Bronchial epithelial cell (primary cell): ENCODE measurements at regions not wholly inside any gene's neighbourhood (a gene's known extent, or its start where the extent isn't known, plus 50 kb on each side); places are given as distances from the start of the nearest gene placed in this dataset.

Experiments
- DNase-seq: peaks from one replicate; pipeline ENCODE4 v3.0.0-alpha.2; 2010; ENCODE audit warnings: low read depth
- FAIRE-seq: peaks from 2 replicates; lab custom pipeline; 2011; peaks lifted over from hg19 to GRCh38; lab: Jason Lieb, UNC
- H3K27me3 ChIP-seq: 2 replicates; pipeline ENCODE4 v1.5.1; 2011; ENCODE audit warnings: low read length; ENCODE audit not compliant: control insufficient read depth, insufficient read depth
- H3K36me3 ChIP-seq: 2 replicates; pipeline ENCODE4 v1.5.1; 2011; ENCODE audit warnings: low read length; ENCODE audit not compliant: control insufficient read depth, insufficient read depth
- H3K4me3 ChIP-seq: 2 replicates; pipeline ENCODE4 v1.5.1; 2011; ENCODE audit warnings: mild to moderate bottlenecking, low read depth, low read length, control low read depth
- CTCF ChIP-seq: IDR thresholded peaks from 2 replicates; pipeline ENCODE4 v1.5.1; 2011; ENCODE audit warnings: mild to moderate bottlenecking, moderate library complexity, low read length, control low read depth, inconsistent platforms; ENCODE audit not compliant: insufficient read depth, severe bottlenecking

DNA sequence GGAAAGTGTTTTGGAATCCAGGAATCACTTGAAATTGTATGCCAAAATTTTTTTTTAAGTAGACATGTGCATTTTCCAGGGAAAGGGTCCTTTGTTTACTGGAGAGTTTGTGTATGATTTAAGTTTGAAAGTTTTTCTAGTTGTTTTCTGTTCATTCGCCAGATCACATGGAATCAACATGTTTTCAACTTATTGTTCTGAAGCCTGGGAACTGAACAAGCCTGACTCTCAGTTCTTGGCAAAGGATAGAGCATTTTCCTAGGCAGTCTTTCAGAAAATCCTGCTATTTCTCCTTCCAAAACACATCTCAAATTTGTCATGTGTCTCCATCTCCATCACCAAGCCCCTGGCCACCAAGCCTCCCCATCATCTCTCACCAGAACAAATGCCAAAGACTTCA lies 374.8 kb downstream of the MAFB start:
- DNase-seq (no peak), FAIRE-seq (no peak)
- H3K27me3 ChIP-seq: no peaks in the 10 kb centered on the region
- no peaks in the 10 kb centered on the region for H3K36me3 ChIP-seq
- H3K4me3 ChIP-seq: no peak overlapping the region
- no peak for TF ChIP-seq CTCF

- TF ChIP-seq CTCF: no peak
- Histone ChIP-seq H3K36me3 (no peaks in the 10 kb centered on the region), H3K4me3 (no peak overlapping the region), H3K27me3 (no peaks in the 10 kb centered on the region)
- no peak for DNase-seq
- no peak for FAIRE-seq
Observed at GRCh38 chr20:40313730-40314129, 375.3 kb downstream of the MAFB start.

- no peaks in the 10 kb centered on the region for H3K36me3 ChIP-seq
- no peaks in the 10 kb centered on the region for H3K27me3 ChIP-seq
- DNase-seq (no peak), FAIRE-seq (no peak)
- H3K4me3 ChIP-seq: no peak overlapping the region
- TF ChIP-seq CTCF: no peak
Observed at GRCh38 chr20:40309731-40310130, 379.3 kb downstream of the MAFB start.

DNA sequence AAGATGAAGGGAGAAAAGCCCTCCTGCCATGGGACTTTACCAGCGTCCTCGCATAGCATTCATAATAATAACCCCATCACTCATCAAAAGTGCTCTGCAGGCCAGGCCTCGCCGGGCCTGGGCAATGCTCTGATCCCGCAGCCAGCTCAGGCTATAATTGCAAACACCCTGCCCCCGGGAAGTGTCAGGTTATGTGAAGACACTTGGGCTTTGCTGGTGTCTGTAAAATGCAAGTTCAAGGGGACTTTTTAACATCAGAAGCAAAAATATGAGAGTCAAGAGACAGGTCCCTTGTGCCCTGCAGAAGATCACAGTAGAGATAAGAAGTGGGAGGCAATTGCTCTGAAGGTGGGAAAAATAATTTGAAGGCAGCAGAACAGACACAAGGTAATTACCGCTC lies 381.0 kb downstream of the MAFB start:
- no peak for FAIRE-seq

DNA sequence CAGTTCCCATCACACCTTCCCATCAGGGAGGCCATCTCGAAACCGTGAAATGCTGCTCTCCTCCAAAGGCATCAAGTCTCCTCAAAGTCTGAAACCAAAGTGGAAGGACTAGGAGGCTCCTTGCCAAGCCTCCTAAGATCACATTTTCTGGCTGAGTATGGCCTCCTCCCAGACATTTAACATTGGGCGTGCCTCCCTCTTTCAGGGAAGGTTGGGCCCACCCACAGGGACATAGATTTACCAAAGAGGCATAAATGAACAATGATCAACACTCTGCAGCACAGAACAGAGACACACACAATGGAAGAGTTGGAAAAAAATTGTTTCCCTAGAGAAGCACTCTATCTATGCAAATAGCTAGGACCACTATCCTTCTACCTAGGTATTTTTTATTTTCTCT lies 381.8 kb downstream of the MAFB start:
- H3K4me3 ChIP-seq: no peak overlapping the region
- H3K27me3 ChIP-seq: no peaks in the 10 kb centered on the region
- no peaks in the 10 kb centered on the region for H3K36me3 ChIP-seq
- FAIRE-seq (no peak), DNase-seq (no peak)
- no peak for TF ChIP-seq CTCF

More for the DNA sequence above, 381.0 kb downstream of the MAFB start:
- no peaks in the 10 kb centered on the region for H3K36me3 ChIP-seq
- TF ChIP-seq CTCF: no peak
- DNase-seq: no peak
- no peaks in the 10 kb centered on the region for H3K27me3 ChIP-seq
- no peak overlapping the region for H3K4me3 ChIP-seq

DNA sequence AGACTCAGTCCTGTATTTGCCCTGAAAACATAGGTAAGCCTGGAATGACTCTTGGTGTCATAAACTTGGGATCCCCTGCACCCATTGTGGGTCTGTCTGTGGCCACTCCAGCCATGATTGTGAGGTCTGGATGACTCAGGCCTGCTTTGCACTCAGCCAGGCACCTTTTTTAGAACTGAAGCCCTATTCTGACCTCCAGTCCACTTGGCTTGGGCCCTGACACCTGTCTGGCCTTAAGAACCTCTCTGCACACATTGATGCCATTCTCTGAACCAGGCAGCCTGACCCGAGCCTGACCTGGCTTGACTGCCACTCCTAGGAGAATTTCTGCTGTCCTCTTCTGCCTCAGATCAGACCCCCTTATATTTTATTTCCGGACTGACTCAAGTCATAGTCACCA lies 383.7 kb downstream of the MAFB start:
- FAIRE-seq: no peak
- Histone ChIP-seq H3K4me3 (no peak overlapping the region), H3K27me3 (no peaks in the 10 kb centered on the region), H3K36me3 (no peaks in the 10 kb centered on the region)
- TF ChIP-seq CTCF: no peak
- DNase-seq: no peak
